K562 (cell line): ENCODE measurements at regions not wholly inside any gene's neighbourhood (a gene's known extent, or its start where the extent isn't known, plus 50 kb on each side); places are given as distances from the start of the nearest gene placed in this dataset.

Experiments
- BCLAF1 ChIP-seq, 2 experiments: fragments of 450-650 bp in 1 of 2; IDR thresholded peaks; 2 replicates each; pipeline ENCODE4 v1.6.1; 2011 to 2017; ENCODE audit warnings: low read depth in 2 of 2, antibody characterized with exemption in 1 of 2, borderline replicate concordance in 1 of 2, low read length in 1 of 2, mild to moderate bottlenecking in 1 of 2, mixed read lengths in 1 of 2; ENCODE audit not compliant: control insufficient read depth in 1 of 2
- C11orf30 ChIP-seq: fragments of 450-650 bp; IDR thresholded peaks from 2 replicates; pipeline ENCODE4 v1.6.1; 2016; ENCODE audit warnings: low read depth, mild to moderate bottlenecking
- CBFA2T3 ChIP-seq: fragments of 450-650 bp; IDR thresholded peaks from 2 replicates; pipeline ENCODE4 v1.6.1; 2017
- DDX20 ChIP-seq: fragments of 450-650 bp; IDR thresholded peaks from 2 replicates; pipeline ENCODE4 v1.6.1; 2016; ENCODE audit warnings: missing genetic modification characterization, low read depth, mild to moderate bottlenecking, missing compliant biosample characterization, moderate library complexity
- DLX4 ChIP-seq: fragments of 250-450 bp; sonication (Bioruptor Pico); IDR thresholded peaks from 2 replicates; pipeline ENCODE4 v1.6.1; 2021; ENCODE audit warnings: mild to moderate bottlenecking
- DPF2 ChIP-seq: fragments of 450-650 bp; IDR thresholded peaks from 2 replicates; pipeline ENCODE4 v1.6.1; 2016
- EP400 ChIP-seq: fragments of 450-650 bp; IDR thresholded peaks from 2 replicates; pipeline ENCODE4 v1.6.1; 2017; ENCODE audit warnings: antibody characterized with exemption, mild to moderate bottlenecking, moderate library complexity
- L3MBTL2 ChIP-seq: fragments of 450-650 bp; IDR thresholded peaks from 2 replicates; pipeline ENCODE4 v1.6.1; 2016; ENCODE audit warnings: mild to moderate bottlenecking, moderate library complexity
- NCOA4 ChIP-seq: fragments of 450-650 bp; IDR thresholded peaks from 2 replicates; pipeline ENCODE4 v1.6.1; 2018; ENCODE audit warnings: mild to moderate bottlenecking; ENCODE audit not compliant: partially characterized antibody
- NCOA6 ChIP-seq: fragments of 450-650 bp; IDR thresholded peaks from 2 replicates; pipeline ENCODE4 v1.6.1; 2017; ENCODE audit warnings: mild to moderate bottlenecking
- TCF3 ChIP-seq: sonication (generic); formaldehyde crosslinking; IDR thresholded peaks from 2 replicates; pipeline ENCODE4 v1.4.0; 2020; ENCODE audit warnings: mild to moderate bottlenecking, missing genetic modification reagents
- TCFL5 ChIP-seq: fragments of 250-450 bp; sonication (Bioruptor Pico); conservative IDR thresholded peaks from 2 replicates; pipeline ENCODE4 v1.6.1; 2021; ENCODE audit warnings: mild to moderate bottlenecking, moderate library complexity, matching md5 sums
- YY1 ChIP-seq, 3 experiments: IDR thresholded peaks; 2 replicates each; pipeline ENCODE4 v1.6.1; 2011; ENCODE audit warnings: low read length in 2 of 3, mild to moderate bottlenecking in 2 of 3, moderate library complexity in 2 of 3, borderline replicate concordance in 1 of 3, control low read depth in 1 of 3, low read depth in 1 of 3; ENCODE audit not compliant: insufficient read depth in 3 of 3, insufficient replicate concordance in 2 of 3, control insufficient read depth in 1 of 3, insufficient read length in 1 of 3; ENCODE audit errors: extremely low read depth in 1 of 3
- ZBTB33 ChIP-seq: sonication (generic); formaldehyde crosslinking; IDR thresholded peaks from 2 replicates; pipeline ENCODE4 v1.8.1; 2023; ENCODE audit warnings: mild to moderate bottlenecking, missing genetic modification reagents
- ZBTB34 ChIP-seq: fragments of 250-450 bp; sonication (Bioruptor Pico); IDR thresholded peaks from 2 replicates; pipeline ENCODE4 v1.8.0; 2021; ENCODE audit warnings: mild to moderate bottlenecking, moderate library complexity
- ZBTB8A ChIP-seq: fragments of 450-650 bp; IDR thresholded peaks from 2 replicates; pipeline ENCODE4 v1.6.1; 2018; ENCODE audit warnings: mild to moderate bottlenecking, moderate library complexity; ENCODE audit not compliant: partially characterized antibody
- ZNF146 ChIP-seq: IDR thresholded peaks from one replicate; pipeline ENCODE4 v1.6.1; 2018; ENCODE audit warnings: missing compliant biosample characterization; ENCODE audit not compliant: unreplicated experiment
- ZSCAN29 ChIP-seq: fragments of 450-650 bp; IDR thresholded peaks from 2 replicates; pipeline ENCODE4 v1.6.1; 2017

- no peak for TF ChIP-seq BCLAF1 (IDR thresholded peaks at IDR 0.05; ENCODE audit: borderline replicate concordance in 1 of 2, control insufficient read depth in 1 of 2, low read depth in 2 of 2, low read length in 1 of 2)
- no peak for TF ChIP-seq NCOA6
- peak; percentile 48 for TF ChIP-seq CBFA2T3
- no peak for TF ChIP-seq ZNF146 (CRISPR knock-in tag)
- TF ChIP-seq ZBTB33 (CRISPR knock-in tag), result no peak
- no peak for TF ChIP-seq ZBTB8A
- TF ChIP-seq ZSCAN29, result no peak
- TF ChIP-seq TCFL5 (CRISPR knock-in tag), result no peak
- peak; percentile 60 for TF ChIP-seq TCF3
- no peak for TF ChIP-seq DLX4 (CRISPR knock-in tag)
- TF ChIP-seq NCOA4, result no peak
- no peak for TF ChIP-seq DDX20 (tag)
- TF ChIP-seq EP400, result no peak
- no peak for TF ChIP-seq DPF2
- no peak for TF ChIP-seq ZBTB34 (CRISPR knock-in tag)
- 0 out of 2 replicates have a peak, but pooled peaks have one; percentile 28 for TF ChIP-seq L3MBTL2
- TF ChIP-seq YY1 (IDR thresholded peaks at IDR 0.05; ENCODE audit: borderline replicate concordance in 1 of 3, control insufficient read depth in 1 of 3, extremely low read depth in 1 of 3, insufficient read depth in 3 of 3, insufficient read length in 1 of 3, insufficient replicate concordance in 2 of 3, low read depth in 1 of 3, low read length in 2 of 3), result no peak
- no peak for TF ChIP-seq C11orf30
Measured at GRCh38 chr5:116378007-116378776, 196.4 kb downstream of the SEMA6A start (continued).
